ENCODE measurements at regions not wholly inside any gene's neighbourhood (a gene's known extent, or its start where the extent isn't known, plus 50 kb on each side); places are given as distances from the start of the nearest gene placed in this dataset.

DNA sequence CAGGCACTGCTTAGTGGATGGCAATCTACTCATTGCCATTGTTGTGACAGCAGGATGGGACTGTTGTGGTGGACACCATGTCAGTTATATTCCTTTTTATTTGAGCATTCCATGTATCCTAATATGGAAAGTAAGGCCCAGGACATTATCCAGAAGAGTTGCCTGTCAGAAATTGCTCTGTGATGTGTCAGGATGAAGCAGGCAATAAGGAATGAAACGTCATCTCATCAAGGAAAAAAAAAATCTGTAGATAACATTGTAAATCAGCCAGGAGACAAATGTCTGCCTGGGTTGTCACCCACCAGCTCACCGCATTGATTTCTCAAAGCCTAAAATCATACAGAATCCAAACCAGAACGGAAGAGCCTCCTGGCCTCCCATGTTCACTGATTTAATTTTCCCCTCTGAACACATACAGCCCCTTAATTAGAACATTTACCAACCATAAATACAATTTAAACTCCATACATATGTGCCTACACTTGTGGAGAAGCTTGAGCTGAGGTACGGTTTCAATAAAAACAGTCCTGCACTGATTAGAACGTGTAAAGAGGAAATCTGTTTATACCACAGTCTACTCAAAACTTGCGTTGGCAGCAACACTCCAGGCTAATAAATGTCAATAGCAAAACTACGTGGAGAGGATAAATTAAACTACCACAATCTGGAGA, 73.9 kb downstream of the FOXD1 start:
- no peak for DNase-seq
- H3K36me3 ChIP-seq: no peaks in the 10 kb centered on the region
- no peak overlapping the region for H3K4me3 ChIP-seq
- no peaks in the 10 kb centered on the region for H3K27me3 ChIP-seq
- TF ChIP-seq POLR2A (IDR thresholded peaks at IDR 0.05): no peak
- TF ChIP-seq, protein P1, sequence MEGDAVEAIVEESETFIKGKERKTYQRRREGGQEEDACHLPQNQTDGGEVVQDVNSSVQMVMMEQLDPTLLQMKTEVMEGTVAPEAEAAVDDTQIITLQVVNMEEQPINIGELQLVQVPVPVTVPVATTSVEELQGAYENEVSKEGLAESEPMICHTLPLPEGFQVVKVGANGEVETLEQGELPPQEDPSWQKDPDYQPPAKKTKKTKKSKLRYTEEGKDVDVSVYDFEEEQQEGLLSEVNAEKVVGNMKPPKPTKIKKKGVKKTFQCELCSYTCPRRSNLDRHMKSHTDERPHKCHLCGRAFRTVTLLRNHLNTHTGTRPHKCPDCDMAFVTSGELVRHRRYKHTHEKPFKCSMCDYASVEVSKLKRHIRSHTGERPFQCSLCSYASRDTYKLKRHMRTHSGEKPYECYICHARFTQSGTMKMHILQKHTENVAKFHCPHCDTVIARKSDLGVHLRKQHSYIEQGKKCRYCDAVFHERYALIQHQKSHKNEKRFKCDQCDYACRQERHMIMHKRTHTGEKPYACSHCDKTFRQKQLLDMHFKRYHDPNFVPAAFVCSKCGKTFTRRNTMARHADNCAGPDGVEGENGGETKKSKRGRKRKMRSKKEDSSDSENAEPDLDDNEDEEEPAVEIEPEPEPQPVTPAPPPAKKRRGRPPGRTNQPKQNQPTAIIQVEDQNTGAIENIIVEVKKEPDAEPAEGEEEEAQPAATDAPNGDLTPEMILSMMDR (IDR thresholded peaks at IDR 0.05): no peak
- H3K9me3 ChIP-seq: no peaks in the 10 kb centered on the region
- H3K27ac ChIP-seq: no peak overlapping the region
- no peaks in the 10 kb centered on the region for H3K4me1 ChIP-seq

DNA sequence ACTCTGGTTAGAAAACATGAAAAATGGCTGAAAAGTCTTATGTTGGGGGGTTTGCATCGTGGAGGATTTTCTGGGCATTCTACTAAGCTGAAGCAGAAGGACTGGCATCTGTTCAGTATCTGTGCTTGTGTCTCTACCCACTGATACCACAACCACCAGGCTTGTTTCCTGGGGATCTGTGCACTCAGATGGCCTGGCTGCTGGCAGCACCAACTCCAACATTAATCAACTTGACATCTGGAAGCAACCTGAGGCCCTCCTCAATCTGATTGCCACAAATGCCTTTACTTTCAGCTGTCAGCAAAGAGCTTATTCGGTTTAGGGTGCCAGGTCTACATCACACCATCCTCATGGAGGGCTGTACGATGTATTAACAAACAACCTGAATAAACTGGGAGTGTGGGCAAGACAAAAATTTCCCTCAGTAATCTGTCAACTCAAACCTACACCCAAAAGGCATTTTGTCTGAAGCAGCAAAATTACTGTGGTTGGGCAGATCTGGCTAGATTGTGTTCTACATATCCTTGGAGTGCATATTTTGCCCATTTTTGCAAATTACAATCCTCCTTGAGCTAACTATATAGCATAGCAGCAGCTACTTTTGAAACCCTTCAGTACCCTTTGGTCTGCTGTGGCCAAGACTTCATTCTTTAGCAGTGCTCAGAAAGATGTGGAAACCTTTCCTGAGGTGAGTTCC, 74.6 kb downstream of the FOXD1 start:
- H3K27me3 ChIP-seq: no peaks in the 10 kb centered on the region
- no peak for TF ChIP-seq POLR2A (IDR thresholded peaks at IDR 0.05)
- TF ChIP-seq, protein P1 (IDR thresholded peaks at IDR 0.05): no peak

DNA sequence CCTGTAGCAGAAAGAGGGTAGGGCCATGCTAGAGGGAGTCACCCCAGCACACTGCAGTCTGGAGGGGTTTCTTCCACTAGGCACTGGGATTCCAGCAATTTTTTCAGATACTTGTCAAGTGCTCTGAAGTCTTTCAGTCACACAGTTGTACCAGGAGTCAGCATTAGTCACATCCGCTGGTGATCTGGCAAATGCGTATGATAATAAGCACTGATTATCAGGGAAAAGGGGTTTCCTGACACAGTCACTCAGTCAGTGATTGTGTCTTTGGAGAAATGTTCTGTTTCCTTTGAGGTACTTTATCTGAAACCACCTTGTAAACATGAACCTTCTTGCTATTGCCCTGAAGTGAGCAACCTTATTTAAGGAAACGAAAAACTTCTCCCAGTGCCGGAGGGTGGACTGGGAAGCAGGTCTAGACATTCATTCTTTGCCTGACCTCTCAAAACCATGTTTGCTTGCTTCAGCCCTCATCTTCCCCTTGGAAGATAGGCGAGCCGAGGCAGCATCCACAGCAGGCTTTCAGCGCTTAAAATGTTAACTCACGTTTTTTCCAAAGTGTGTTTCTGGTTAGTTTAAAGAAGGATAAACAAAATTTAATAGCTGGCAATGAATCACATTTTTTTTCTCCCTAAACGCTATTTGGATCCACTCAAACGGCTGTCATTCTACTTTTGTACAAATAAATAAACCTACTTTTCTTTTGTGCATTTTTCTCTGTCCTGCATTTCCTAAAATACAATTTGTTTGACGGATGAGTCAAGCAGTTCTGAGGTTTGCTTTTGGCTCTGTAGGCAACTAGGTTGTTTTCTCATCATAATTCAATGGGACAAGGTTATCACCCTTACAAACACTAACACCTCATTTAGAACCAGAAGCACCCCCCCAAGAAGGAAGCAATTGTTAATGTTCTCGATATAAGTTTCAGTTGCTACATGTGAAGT, 77.7 kb downstream of the FOXD1 start:
- H3K27ac ChIP-seq: no peak overlapping the region
- TF ChIP-seq, protein P1 (IDR thresholded peaks at IDR 0.05): no peak
- TF ChIP-seq POLR2A (IDR thresholded peaks at IDR 0.05): no peak

More for the DNA sequence above, 74.6 kb downstream of the FOXD1 start:
- no peaks in the 10 kb centered on the region for H3K4me1 ChIP-seq
- H3K4me3 ChIP-seq: no peak overlapping the region
- H3K9me3 ChIP-seq: no peaks in the 10 kb centered on the region
- DNase-seq: no peak
- H3K27ac ChIP-seq: no peak overlapping the region
- H3K36me3 ChIP-seq: no peaks in the 10 kb centered on the region

DNA sequence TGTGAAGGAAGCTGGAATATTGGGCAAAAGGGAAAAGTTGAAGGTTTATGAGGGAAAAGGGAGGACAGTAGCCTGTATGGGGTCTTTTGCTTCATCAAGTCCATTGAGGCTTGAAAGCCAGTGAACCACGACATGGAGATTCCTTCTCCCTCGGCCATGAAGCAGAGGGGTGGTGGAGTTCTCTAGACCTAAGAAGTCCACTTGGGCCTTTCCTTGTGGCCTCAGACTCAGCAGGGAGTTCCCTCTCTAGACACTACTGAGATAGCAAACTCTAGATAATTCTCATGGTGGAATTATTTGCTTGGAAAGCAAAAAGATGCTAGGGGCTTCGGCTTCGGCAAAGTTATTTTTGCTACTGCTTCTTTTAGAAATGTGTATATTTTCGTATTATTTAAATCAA, 78.5 kb downstream of the FOXD1 start:
- no peak for TF ChIP-seq POLR2A (IDR thresholded peaks at IDR 0.05)
- TF ChIP-seq, protein P1 (IDR thresholded peaks at IDR 0.05): no peak
- Histone ChIP-seq H3K27me3 (no peaks in the 10 kb centered on the region), H3K4me1 (no peaks in the 10 kb centered on the region), H3K36me3 (no peaks in the 10 kb centered on the region), H3K27ac (no peak overlapping the region), H3K9me3 (no peaks in the 10 kb centered on the region), H3K4me3 (no peak overlapping the region)
- no peak for DNase-seq

More for the DNA sequence above, 77.7 kb downstream of the FOXD1 start:
- DNase-seq: no peak
- Histone ChIP-seq H3K27me3 (no peaks in the 10 kb centered on the region), H3K4me1 (no peaks in the 10 kb centered on the region), H3K36me3 (no peaks in the 10 kb centered on the region), H3K4me3 (no peak overlapping the region), H3K9me3 (no peaks in the 10 kb centered on the region)

DNA sequence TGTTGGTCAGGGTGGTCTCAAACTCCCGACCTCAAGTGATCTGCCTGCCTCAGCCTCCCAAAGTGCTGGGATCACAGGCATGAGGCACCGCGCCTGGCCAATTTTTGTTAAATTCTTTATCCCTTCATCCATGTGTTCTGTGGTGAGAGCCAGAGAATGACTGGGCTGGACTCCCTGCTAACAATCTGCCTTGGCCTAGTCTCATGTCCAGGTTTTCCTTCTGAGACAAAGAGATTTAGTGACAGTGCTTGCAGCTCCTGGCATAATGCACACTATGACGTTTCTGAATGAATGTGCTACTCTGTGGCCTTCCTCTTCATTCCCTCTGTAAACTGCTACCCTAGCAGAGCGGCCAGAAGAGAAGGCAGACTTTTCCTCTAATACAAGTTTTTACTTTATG, 79.3 kb downstream of the FOXD1 start:
- no peak overlapping the region for H3K27ac ChIP-seq
- TF ChIP-seq, protein P1 (IDR thresholded peaks at IDR 0.05): no peak
- TF ChIP-seq POLR2A (IDR thresholded peaks at IDR 0.05): no peak
- no peak for DNase-seq
- no peak overlapping the region for H3K4me3 ChIP-seq
- H3K4me1 ChIP-seq: no peaks in the 10 kb centered on the region
- H3K36me3 ChIP-seq: no peaks in the 10 kb centered on the region
- H3K9me3 ChIP-seq: no peaks in the 10 kb centered on the region
- no peaks in the 10 kb centered on the region for H3K27me3 ChIP-seq

All from Peyer's patch (tissue), 4 donors.